ENCODE measurements at regions not wholly inside any gene's neighbourhood (a gene's known extent, or its start where the extent isn't known, plus 50 kb on each side); places are given as distances from the start of the nearest gene placed in this dataset.
"Not testable (repeated sequence)": the region's sequence is repeated elsewhere in the genome, so short reads cannot be mapped to it uniquely, and the experiment has no call there.

DNA sequence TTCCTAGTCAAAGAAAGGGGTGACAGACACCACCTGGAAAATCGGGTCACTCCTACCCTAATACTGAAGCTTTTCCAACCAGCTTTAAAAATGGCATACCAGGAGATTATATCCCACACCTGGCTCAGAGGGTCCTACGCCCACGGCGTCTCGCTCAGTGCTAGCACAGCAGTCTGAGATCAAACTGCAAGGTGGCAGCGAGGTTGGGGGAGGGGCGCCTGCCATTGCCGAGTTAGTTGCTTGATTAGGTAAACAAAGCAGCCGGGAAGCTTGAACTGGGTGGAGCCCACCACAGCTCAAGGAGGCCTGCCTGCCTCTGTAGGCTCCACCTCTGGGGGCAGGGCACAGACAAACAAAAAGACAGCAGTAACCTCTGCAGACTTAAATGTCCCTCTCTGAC is 127.1 kb downstream of the NXPE2 start:
- DNase-seq (ENCODE audit: low read depth), result not testable (repeated sequence)

DNA sequence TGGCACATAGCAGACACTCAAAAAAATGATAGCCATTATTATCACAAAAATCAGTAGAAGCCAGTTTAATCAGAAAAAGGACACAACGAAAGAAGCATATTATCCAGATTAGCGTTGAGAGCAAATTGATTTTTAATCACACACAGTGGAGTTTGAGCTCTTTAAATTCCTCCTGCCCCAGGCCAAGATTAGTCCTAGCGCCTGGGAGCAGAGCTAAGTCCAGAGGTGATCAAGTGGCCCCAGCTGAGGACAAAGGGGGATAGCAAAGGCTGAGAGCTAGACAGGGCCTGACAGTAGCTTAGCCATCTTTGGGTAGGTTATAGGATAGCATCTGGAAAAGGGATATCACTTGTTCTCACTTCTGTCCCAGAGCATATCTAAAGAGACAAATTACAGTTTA is 133.6 kb downstream of the NXPE2 start:
- DNase-seq (ENCODE audit: low read depth), result no peak

DNA sequence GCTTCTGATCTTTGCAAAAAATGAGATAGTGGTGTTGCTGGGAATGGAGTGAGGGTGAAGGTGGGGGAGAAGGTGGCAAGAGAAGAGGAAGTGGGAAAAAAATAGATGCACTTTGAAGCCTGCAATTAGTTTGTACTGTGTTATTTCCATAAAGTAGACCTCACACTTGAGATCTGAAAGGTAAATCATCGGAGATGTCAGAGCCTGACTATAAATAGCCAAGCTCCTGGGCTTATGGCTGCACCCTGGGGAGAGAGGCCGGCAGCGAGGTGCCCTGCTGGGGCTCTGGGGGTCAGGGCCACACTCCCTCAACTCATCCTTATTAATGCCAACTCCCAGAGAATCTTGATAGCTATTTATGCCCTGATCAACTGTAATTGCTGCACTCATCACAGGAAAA is 134.4 kb downstream of the NXPE2 start:
- DNase-seq (ENCODE audit: low read depth), result no peak

DNA sequence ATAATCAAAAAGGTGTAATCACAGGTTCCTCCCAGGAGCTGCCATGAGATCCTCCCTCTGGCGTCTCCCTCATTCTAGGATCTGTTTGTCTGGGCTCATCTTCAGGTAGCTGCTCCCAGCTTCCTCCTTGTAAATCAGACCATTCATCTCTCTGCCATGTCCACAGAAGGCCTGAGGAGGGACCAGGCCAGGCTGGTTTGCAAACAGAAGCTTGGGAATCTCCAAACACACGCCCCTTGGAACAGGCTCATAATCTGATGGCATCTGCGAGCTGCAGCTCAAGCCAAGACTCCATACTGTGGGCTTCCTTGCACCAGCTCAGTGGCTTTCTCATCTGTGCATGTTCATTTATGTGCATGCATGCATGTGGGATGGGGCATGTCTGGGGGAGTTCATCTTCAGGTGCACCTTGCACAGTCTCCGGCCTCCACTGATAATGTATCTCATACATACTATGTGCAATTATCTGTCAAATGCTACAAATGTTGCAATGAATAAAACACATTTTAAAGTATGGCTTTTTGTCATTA is 134.9 kb downstream of the NXPE2 start:
- DNase-seq (ENCODE audit: low read depth), result no peak

DNA sequence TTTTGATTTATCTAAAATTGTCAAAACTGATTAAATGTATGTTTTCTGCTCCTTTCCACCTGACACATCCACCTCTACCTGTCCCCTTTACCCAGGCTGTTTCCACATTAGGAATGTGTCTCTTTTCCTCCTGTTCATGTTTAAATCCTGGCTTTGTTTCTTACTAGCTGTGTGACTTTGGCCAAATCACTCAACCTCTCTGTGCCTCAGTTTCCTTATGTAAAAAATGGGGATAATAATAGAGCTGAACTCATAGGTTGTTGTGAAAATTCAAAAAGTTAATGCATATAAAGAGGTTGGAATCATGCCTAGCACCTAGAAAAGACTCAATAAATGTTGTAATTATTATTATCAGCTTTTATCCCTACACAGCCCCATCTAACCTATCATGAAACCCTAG is 136.8 kb downstream of the NXPE2 start:
- no peak for DNase-seq (ENCODE audit: low read depth)

DNA sequence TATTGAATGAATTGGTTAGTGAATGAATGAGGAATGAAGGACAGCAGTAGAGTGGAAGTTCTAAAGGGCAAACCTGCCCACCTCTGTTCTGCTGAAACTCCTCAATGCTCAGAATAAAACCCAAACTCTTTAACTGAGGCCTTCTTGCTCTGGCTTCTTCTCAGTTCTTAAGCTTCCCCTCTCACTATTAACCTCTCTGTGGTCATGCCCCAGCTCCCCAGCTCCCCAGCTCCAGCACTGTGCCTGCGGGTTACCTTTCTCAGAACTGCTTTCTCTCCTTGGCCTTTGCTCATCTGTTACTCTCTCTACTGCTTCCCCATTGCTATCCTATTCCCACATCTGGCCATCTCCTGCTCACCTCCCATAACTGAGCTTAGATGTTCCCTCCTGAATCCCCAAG is 137.4 kb downstream of the NXPE2 start:
- no peak for DNase-seq (ENCODE audit: low read depth)

DNA sequence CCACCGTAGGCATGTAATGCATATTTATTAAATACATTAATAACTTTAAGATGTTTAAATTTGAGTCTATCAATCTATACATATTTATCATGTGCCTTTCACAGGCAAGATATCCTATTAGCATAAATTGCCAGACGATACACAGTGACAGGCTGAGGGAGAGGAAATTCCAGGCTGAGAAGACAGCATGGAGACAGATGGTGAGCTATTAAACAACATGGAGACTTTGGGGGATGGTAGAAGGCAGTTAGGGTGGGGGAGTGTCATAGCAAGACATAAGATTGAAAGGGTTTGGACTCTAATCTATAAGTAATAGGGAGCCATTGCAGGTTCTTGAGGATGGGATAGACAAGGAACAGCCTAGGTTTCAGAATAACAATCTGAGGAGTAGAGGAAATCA is 138.5 kb downstream of the NXPE2 start:
- DNase-seq (ENCODE audit: low read depth), result no peak

DNA sequence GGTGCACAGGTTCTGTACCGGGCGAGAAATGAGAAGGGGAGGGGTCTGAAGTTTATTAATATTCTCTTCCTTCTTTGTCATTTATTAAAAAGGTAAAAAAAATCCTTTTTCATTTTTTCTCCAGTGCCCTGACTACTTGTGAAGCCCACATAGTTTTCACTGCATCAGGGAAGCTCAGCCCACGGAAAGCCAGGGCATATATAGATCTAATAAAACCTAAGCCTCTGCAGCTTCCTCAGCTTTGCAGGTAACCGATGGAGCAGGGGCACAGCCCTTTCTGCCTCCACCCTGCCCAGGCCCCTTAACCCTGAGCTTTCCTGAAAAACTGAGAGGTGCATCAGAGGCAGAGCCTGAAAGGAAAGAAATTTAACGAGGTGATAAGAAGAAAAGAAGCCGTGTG is 140.1 kb downstream of the NXPE2 start:
- DNase-seq (ENCODE audit: low read depth), result no peak

DNA sequence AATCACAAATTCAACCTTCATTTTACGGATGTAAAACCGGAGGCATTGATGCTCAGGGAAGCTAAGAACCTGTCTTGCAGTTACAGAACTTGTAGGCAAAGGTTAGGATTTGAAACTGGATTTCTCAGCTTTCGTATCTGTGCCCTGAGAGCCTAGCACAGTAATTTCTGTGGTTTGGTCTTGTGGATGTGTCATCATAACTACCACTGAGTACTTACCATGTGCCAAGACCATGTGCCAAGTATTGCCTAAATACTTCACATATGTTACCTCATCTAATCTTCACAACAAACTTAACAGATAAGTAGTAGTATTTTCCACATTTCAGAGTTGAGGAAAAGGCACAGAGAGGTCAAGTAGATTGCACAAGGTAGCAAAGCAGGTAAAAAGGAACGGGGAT is 140.7 kb downstream of the NXPE2 start:
- no peak for DNase-seq (ENCODE audit: low read depth)

DNA sequence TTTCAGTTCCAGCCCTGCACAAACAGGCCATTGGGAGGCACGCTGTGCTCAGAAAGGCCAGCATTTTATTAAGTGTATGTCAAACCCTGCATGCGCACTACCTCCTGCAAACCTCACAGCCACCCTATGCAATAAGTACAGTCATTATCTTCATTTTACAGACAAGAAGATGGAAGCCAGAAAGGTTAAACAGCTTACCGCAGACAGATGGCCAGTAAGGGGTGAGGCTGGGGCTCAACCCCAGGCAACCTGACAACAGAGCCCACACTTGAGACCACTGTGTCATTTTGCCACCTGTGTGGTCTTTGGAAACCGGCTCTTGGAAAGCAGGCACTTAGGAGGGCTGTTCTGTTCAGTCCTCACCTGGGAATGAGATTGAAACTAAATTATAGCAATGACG is 142.3 kb downstream of the NXPE2 start:
- DNase-seq (ENCODE audit: low read depth), result no peak

DNA sequence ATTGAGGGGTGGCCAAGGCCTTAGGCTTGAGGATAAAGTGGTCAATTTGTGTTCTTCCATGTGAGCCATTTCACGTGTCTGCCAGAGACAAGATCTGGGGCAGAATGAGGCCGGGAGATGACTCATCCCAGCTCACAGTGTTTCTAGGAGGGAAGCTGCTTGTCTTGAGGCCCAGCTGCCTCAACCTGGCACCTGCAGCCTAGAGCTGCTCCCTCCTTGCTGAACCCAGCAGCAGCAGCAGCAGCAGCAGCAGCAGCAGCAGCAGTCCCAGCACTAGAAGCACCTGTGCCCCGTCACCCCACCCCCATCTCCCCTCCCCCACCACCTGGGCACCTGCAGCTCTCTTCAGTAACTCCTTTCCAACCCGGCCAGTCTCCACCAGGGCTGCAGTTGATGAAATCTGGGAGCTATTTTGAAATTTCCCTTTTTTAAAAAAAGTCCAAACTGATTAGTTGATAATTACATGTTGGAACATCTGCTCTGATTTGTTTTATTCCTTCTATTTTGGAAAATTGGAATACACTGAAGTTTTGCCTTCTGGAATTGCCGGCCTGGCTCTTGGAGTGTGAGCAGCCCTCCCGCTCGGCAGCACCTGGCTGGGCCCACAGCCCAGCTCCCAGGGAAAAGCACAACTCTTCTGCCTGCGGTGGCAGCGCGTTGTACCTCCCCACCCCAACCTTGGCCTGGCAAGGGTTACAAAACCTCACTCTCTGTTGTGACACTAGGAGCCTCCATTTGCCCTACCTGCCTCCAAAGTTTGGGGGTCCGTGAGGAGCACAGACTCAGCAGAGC is 143.5 kb downstream of the NXPE2 start:
- DNase-seq (ENCODE audit: low read depth), result no peak

DNA sequence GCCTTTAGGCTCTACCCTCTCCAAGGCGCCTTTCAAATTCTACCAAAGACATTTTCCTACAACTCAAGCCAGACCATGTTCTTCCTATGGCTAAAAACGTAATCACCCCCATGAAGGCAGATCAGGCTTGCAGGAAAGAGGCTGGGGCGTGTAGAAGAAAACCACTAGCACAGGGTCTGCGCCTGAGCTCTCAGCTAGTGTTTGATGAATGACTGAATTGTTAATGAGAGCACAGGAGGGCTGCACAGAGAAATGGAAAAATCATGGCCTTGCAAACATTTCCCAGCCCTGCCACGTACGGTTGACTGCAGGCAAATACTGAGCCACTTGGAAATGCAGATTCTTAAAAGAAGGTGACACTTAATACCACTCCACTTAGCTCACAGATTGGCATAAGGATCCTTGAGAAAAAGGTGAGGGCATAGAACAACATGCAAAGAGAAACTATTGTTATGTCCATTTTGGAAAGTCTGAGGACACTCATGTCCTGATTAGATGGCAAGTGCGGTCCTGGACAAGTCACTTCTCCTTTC is 148.6 kb downstream of the NXPE2 start:
- DNase-seq (ENCODE audit: low read depth), result no peak

DNA sequence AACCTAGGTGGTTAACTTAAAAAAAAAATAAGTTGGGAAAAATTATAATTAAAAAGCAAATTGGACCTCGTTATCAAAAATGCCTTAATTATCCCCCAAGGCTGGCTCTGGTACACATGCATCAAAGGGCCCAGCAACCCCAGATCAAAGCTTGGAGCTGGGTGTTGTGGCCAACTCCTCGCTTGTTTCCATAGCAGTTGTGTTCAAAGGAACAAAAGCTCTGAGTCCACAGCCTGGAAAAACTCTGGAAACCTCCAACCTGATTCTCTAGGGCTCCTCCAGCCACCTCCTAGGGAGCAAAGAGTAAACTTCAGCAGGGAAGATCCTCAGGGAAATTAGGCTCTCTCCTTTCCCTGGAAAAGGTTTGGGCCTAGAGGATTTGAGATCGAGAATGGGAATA is 149.4 kb downstream of the NXPE2 start:
- no peak for DNase-seq (ENCODE audit: low read depth)

DNA sequence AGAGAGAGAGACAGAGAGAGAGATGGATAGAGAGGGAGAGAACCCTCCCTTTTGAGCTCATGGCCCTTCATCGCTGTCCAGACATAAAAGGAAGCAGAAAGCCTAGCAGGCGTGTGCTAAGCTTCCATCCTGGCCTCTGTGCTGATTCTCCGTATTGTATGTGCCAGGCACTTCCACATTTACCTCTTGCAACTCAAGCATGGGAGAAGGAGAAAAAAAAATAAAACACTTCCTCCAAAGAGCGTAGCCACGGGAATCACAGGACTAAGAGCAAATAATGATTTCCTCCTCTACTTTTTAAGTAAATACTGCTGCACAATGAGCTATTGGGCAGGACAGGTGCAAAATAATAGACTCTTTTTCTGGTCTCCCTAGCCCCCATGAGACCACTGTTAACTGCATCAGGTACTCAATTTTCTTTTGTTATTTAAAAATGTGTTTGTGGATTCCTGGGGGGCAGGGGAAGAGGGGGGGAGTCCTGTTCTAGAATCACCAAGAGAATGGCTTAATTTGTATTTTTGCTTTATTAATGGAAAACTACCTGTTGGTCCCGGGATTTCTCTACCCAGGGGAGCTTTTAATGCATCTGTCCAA is 154.3 kb downstream of the NXPE2 start:
- no peak for DNase-seq (ENCODE audit: low read depth)

DNA sequence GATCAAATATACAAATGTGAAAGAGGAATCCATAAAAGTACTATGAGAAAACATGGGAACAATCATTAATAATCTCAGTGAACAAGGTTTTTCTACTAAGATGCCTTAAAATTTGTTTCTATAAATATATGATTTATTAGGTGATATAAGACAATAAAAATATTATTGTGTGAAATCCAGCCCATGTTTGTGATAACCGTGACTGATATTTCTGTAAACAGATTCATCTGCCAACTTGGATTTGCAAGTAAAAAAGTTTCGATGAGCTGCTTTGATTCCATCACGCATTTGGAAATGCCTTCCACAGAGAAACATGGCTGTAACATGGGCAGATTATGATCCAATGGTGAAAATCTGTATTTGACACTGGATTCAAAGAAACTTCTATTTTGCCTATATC is 157.8 kb downstream of the NXPE2 start:
- DNase-seq (ENCODE audit: low read depth), result no peak

DNA sequence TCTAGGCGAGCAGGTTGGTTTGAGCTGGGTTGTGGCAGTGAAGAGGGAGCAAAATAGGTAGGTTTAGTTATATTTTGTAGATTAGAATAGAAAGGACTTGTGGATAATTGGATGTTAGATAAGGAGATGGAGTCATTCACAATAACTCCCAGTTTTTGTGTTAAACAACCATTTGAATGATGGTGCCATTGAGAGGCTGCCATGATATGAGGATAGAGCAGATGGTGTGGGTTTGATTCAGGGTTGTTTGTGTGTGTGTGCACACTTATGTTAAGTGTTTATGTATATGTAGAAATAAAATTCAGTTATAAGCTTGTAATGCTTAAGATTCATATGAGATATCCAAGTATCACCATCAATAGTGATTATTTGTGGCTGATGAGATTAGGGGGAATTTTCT is 166.6 kb downstream of the NXPE2 start:
- no peak for DNase-seq (ENCODE audit: low read depth)

DNA sequence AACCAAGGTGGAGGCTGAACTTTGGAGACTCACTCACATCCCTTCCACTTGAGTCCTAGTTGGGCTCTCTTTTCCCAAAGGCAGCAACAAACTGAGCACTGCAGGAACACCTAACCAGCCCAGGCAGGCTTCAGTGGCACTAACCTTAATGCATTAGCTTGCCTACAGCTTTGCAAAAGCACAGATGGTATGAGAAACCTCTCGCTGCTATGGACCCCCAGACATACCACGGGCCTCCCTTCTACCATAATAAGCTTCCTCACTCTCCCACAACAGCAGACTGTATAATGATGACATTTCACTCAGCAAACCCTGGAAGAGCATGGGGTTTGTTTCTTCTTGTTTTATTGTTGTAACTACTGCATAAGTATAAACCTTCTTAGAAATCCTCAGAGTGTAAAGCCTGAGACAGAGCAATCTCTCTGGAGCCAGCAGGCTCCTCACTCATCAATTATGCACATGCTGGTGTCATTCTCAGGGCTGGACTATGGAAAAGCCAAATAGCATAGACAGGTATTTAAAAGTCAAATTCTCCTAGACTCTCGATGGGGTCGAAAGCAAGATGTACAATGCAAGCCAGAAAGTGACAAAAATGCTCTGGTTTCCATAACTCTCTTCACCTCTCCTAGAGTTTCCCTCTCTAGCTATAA is 167.6 kb downstream of the NXPE2 start:
- DNase-seq (ENCODE audit: low read depth), result no peak

DNA sequence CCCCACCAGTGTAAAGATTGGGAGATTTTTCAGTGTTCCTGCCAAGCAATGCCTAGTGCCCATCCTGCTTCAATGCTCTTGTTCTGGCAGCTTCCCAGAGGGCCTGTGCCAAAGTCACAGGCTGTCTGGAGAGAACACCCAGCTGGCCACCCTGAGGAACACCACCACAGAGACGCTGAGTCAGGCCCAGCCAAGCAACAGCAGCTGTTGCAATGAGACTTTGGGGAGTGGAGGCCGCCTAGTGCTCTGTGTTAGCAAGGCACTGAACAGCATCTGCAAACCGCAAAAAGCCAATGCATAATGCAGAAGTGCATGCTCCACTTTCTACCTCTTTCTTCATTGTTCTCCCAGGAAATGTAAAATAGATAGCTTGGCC is 168.1 kb downstream of the NXPE2 start:
- peak; percentile 5 for DNase-seq (ENCODE audit: low read depth)

DNA sequence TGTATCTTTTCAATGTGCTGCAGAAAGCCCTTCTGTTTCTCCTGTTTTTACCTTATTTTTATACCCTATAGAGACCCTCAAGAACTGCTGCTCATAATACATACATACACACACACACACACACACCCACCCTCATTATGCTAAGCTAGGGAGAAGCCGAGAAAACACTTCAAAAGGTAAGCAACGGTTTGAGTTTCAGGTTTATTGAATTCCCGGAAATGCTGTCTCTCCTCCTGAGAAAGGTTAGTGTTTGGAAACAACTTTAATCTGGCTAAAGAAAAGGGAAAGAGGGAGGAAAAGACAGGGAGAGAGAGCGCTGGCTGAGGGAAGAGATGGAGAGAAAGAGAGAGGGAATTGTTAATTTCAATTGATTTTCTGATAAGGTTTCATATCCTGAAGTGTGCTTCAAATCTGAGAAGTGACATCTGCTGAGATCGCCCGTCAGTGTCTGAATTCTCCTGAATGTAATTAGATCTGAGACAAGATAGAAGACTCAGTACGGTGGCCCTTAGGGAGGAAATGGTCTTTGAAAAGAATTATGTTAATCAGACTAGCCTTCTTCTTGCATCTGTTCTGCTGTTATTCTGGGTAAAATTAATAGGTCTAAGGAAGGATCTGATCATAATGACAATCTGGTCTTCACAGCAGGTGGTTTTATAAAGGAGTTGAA is 169.1 kb downstream of the NXPE2 start:
- no peak for DNase-seq (ENCODE audit: low read depth)

DNA sequence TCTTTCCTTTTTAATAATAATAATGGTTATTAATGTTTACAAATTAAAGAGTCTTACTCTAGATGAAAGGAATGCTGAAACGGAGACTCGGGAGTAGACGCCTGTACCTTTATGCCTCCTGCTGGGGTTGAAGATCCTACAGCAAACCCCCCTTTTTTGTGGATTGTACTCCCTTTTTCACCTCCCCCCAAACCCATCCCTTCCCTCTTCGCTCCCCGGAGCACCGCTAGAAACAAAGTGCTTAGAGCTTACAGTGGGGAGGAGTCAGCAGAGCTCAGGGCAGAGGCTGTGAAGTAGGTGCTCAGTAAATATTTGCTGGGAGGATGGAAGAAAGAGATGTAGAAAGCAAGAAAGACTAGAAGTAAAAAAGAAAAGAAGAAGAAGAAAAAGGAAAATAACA is 169.7 kb downstream of the NXPE2 start:
- no peak for DNase-seq (ENCODE audit: low read depth)

DNA sequence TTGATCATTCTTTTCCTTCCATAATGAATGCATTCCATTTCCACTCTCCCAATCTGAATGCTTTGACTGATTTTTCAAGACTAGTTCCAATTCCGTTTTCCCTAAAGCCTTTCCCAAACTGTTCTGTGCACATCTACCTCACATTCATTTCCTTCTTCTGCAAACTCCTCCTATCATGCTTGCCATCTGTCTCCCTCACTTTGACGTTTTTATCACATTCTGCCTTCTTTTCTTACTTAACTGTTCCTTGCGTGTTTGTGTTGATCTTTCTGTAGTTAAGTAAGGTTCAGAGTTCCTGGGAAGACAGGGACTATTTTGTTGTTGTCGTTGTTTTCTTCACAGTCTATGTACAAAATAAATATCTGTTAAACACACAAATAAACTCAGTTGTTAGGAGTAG is 179.0 kb downstream of the NXPE2 start:
- DNase-seq (ENCODE audit: low read depth), result no peak

DNA sequence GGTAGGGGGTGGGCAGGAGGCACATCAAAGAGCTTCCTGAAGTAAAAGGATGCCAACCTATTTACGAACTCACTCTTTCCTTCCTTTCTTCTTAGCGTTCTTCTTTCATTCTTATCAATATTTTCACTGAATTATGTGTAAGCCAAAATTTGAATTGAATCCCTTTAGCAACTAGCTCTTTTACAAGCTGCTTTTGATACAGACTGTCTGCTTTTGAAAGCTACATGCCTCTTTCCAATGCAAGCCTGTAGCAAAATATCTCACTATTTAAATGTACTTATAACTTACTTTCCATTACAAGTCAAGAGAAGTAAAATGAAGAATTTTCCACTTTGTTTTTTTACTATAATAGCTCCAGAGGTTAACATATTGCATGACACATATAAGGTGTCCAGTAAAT is 186.6 kb downstream of the NXPE2 start:
- DNase-seq (ENCODE audit: low read depth), result no peak

Data from forelimb muscle (tissue), 1 donor.